CD8-positive, alpha-beta memory T cell (primary cell): ENCODE measurements at regions not wholly inside any gene's neighbourhood (a gene's known extent, or its start where the extent isn't known, plus 50 kb on each side); places are given as distances from the start of the nearest gene placed in this dataset.
"Not testable (repeated sequence)": the region's sequence is repeated elsewhere in the genome, so short reads cannot be mapped to it uniquely, and the experiment has no call there.

ENCODE experiments used
- CTCF ChIA-PET: fragments of 350-600 bp; sonication (Branson Sonifier 250); formaldehyde crosslinking; loops from one replicate; lab custom pipeline; 2021; ENCODE audit warnings: antibody characterized with exemption; lab: Charles Lee
- POLR2A ChIA-PET: fragments of 350-600 bp; sonication (Branson Sonifier 250); formaldehyde crosslinking; loops from one replicate; lab custom pipeline; 2021; ENCODE audit warnings: antibody characterized with exemption; lab: Charles Lee
- DNase-seq, 5 donors: peaks; one replicate each; pipeline versions ENCODE4 v3.0.0 to v3.0.0-alpha.2; 2020 to 2022; ENCODE audit warnings: mixed read lengths in 1 of 5
- H3K27ac ChIP-seq: one replicate; pipeline ENCODE4 v1.7.0; 2013; ENCODE audit warnings: low read depth, mild to moderate bottlenecking, low read length, moderate library complexity
- H3K27me3 ChIP-seq: 2 replicates; pipeline ENCODE4 v1.7.0; 2013; ENCODE audit warnings: low read length, mild to moderate bottlenecking; ENCODE audit not compliant: insufficient read depth, poor library complexity, severe bottlenecking
- H3K36me3 ChIP-seq: 2 replicates; pipeline ENCODE4 v1.7.0; 2013; ENCODE audit warnings: mild to moderate bottlenecking, low read length, moderate library complexity; ENCODE audit not compliant: insufficient read depth
- H3K4me1 ChIP-seq: 2 replicates; pipeline ENCODE4 v1.7.0; 2013; ENCODE audit warnings: mild to moderate bottlenecking, low read length, moderate library complexity; ENCODE audit not compliant: insufficient read depth
- H3K4me3 ChIP-seq: 2 replicates; pipeline ENCODE4 v1.7.0; 2013; ENCODE audit warnings: mild to moderate bottlenecking, low read length
- H3K9me3 ChIP-seq: 2 replicates; pipeline ENCODE4 v1.7.0; 2013; ENCODE audit warnings: mild to moderate bottlenecking, low read length
- H3K27ac Mint-ChIP-seq, 8 donors: one replicate each; pipeline ENCODE4 v1.8.0; 2020 to 2021; ENCODE audit warnings: mixed read lengths in 8 of 8, mild to moderate bottlenecking in 6 of 8, inconsistent platforms in 3 of 8, moderate library complexity in 3 of 8
- H3K27me3 Mint-ChIP-seq, 2 donors: one replicate each; pipeline ENCODE4 v1.8.0; 2020 to 2021; ENCODE audit warnings: mixed read lengths in 2 of 2, mild to moderate bottlenecking in 1 of 2, moderate library complexity in 1 of 2
- H3K36me3 Mint-ChIP-seq, 3 donors: one replicate each; pipeline ENCODE4 v1.8.0; 2020 to 2021; ENCODE audit warnings: mixed read lengths in 3 of 3, inconsistent platforms in 1 of 3, mild to moderate bottlenecking in 1 of 3
- H3K4me1 Mint-ChIP-seq, 3 donors: one replicate each; pipeline ENCODE4 v1.8.0; 2020 to 2021; ENCODE audit warnings: mixed read lengths in 3 of 3, inconsistent platforms in 1 of 3, mild to moderate bottlenecking in 1 of 3
- H3K4me3 Mint-ChIP-seq, 7 donors: one replicate each; pipeline ENCODE4 v1.8.0; 2020 to 2021; ENCODE audit warnings: mixed read lengths in 7 of 7, mild to moderate bottlenecking in 6 of 7, moderate library complexity in 4 of 7, inconsistent platforms in 2 of 7
- H3K9me3 Mint-ChIP-seq, 5 donors: one replicate each; pipeline ENCODE4 v1.8.0; 2020 to 2022; ENCODE audit warnings: mixed read lengths in 5 of 5, mild to moderate bottlenecking in 3 of 5, moderate library complexity in 2 of 5, inconsistent platforms in 1 of 5

DNA sequence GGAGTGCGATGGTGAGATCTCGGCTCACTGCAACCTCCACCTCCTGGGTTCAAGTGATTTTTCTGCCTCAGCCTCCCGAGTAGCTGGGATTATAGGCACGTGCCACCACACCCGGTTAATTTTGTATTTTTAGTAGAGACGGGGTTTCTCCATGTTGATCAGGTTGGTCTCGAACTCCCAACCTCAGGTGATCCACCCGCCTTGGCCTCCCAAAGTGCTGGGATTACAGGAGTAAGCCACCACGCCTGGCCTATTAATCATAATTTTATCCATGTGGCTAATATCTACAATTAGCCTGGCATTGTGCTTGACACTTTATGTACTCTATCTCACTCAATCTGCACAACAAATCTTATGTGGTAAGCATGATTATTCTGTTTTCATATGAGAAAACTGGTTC, 75.2 kb upstream of the PICALM start:
- CTCF ChIA-PET: interaction anchor here (1.5 to 1.7 kb wide), 2 partner anchors 50 to 75 kb away, joined by 4 read pairs; partner anchors contain the start of gene PICALM
- POLR2A ChIA-PET, H3K9me3 ChIP-seq, H3K27me3 Mint-ChIP-seq, H3K36me3 Mint-ChIP-seq, H3K4me3 ChIP-seq, H3K27me3 ChIP-seq, H3K36me3 ChIP-seq, H3K9me3 Mint-ChIP-seq, DNase-seq: not testable (repeated sequence)
- Mint-ChIP-seq H3K4me3 (peak overlapping the region in 6 of 7 donors; percentile 3 to 72 (median 54)), H3K27ac (peak overlapping the region; percentile 5 to 92 (median 75)), H3K4me1 (peaks cover 61 to 67% (median 62%) of the 10 kb centered on the region in 3 donors)
- Histone ChIP-seq H3K27ac (peak overlapping the region; percentile 45), H3K4me1 (peaks cover 51% of the 10 kb centered on the region)

- H3K4me1 Mint-ChIP-seq: peaks cover 68 to 74% (median 69%) of the 10 kb centered on the region in 3 donors
- H3K27ac Mint-ChIP-seq: peak overlapping the region; percentile 64 to 92 (median 80)
- H3K36me3 Mint-ChIP-seq: no peaks in the 10 kb centered on the region
- POLR2A ChIA-PET: interaction anchor here (0.5 to 1.7 kb wide), 3 partner anchors 9 to 74 kb away, joined by 3 to 4 read pairs (median 3); partner anchors contain the start of gene PICALM
- H3K9me3 Mint-ChIP-seq: peaks cover 0 to 5% (median 0%) of the 10 kb centered on the region in 5 donors
- peak overlapping the region; percentile 3 to 72 (median 64) for H3K4me3 Mint-ChIP-seq
- peak overlapping the region; percentile 45 for H3K27ac ChIP-seq
- no peaks in the 10 kb centered on the region for H3K9me3 ChIP-seq
- no peaks in the 10 kb centered on the region for H3K27me3 ChIP-seq
- CTCF ChIA-PET: interaction anchor here (1.2 to 1.7 kb wide), 3 partner anchors 12 to 74 kb away, joined by 3 to 4 read pairs (median 4); partner anchors contain the start of gene PICALM
- peaks cover 59% of the 10 kb centered on the region for H3K4me1 ChIP-seq
- peak in 1 of 5 donors; percentile 27 for DNase-seq
- H3K27me3 Mint-ChIP-seq: peaks cover 0 to 1% of the 10 kb centered on the region in 2 donors
- H3K36me3 ChIP-seq: no peaks in the 10 kb centered on the region
- H3K4me3 ChIP-seq: peak overlapping the region; percentile 27
Observed at GRCh38 chr11:86143087-86144030, 74.5 kb upstream of the PICALM start.

DNA sequence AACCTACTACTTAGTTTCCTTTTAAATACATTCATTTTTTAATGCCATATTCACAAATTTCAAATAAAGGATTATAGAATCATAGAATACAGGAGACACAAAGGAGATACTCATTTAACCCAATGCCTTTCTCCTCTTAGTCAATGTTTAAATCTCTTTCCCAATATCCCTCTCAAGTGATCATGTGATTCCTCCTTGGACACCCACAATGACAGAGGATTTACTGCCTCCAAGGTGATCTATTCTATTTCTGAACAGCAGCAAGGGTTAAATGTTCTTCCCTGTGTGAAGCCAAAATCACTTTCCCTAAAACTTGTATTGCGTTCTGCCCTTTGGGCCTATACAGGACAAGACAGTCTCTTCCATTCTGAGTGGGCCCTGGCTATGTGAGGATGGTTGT, 73.3 kb upstream of the PICALM start:
- Mint-ChIP-seq H3K9me3 (peaks cover 0 to 5% (median 0%) of the 10 kb centered on the region in 5 donors), H3K4me1 (peaks cover 74 to 84% (median 78%) of the 10 kb centered on the region in 3 donors), H3K27ac (peak overlapping the region in 7 of 8 donors; percentile 81 to 95 (median 90)), H3K4me3 (peak overlapping the region in 1 of 7 donors; percentile 30), H3K27me3 (no peaks in the 10 kb centered on the region), H3K36me3 (no peaks in the 10 kb centered on the region)
- Histone ChIP-seq H3K27me3 (no peaks in the 10 kb centered on the region), H3K27ac (peak overlapping the region; percentile 48), H3K4me1 (peaks cover 60% of the 10 kb centered on the region), H3K4me3 (no peak overlapping the region), H3K9me3 (no peaks in the 10 kb centered on the region), H3K36me3 (no peaks in the 10 kb centered on the region)
- POLR2A ChIA-PET: interaction anchor here (0.5 to 1.7 kb wide), 2 partner anchors 73 to 94 kb away, joined by 3 to 4 read pairs; partner anchors contain the start of gene PICALM
- no peak for DNase-seq
- CTCF ChIA-PET: interaction anchor here (1.0 to 1.7 kb wide), 3 partner anchors 11 to 76 kb away, joined by 3 to 5 read pairs (median 4); no protein-coding TSS in a partner anchor

GRCh38 chr11:86141727-86142126, 72.8 kb upstream of the PICALM start:
- Mint-ChIP-seq H3K9me3 (peaks cover 0 to 5% (median 0%) of the 10 kb centered on the region in 5 donors), H3K27me3 (no peaks in the 10 kb centered on the region), H3K4me3 (no peak overlapping the region), H3K27ac (peak overlapping the region; percentile 81 to 95 (median 90)), H3K4me1 (peaks cover 72 to 80% (median 80%) of the 10 kb centered on the region in 3 donors), H3K36me3 (no peaks in the 10 kb centered on the region)
- no peaks in the 10 kb centered on the region for H3K36me3 ChIP-seq
- CTCF ChIA-PET: interaction anchor here (1.0 kb wide), 1 partner anchor 77 kb away, joined by 5 read pairs; no protein-coding TSS in a partner anchor
- no peaks in the 10 kb centered on the region for H3K9me3 ChIP-seq
- POLR2A ChIA-PET: no interaction called here
- peaks cover 60% of the 10 kb centered on the region for H3K4me1 ChIP-seq
- no peaks in the 10 kb centered on the region for H3K27me3 ChIP-seq
- no peak for DNase-seq
- H3K27ac ChIP-seq: peak overlapping the region; percentile 48
- no peak overlapping the region for H3K4me3 ChIP-seq

GRCh38 chr11:86140334-86140990, 71.6 kb upstream of the PICALM start:
- peak overlapping the region; percentile 43 to 95 (median 86) for H3K27ac Mint-ChIP-seq
- H3K36me3 Mint-ChIP-seq: no peaks in the 10 kb centered on the region
- Histone ChIP-seq H3K36me3 (no peaks in the 10 kb centered on the region), H3K4me1 (peaks cover 60% of the 10 kb centered on the region), H3K27me3 (no peaks in the 10 kb centered on the region), H3K27ac (no peak overlapping the region), H3K9me3 (no peaks in the 10 kb centered on the region), H3K4me3 (no peak overlapping the region)
- no peak for DNase-seq
- CTCF ChIA-PET: no interaction called here
- POLR2A ChIA-PET: no interaction called here
- peaks cover 0 to 5% (median 0%) of the 10 kb centered on the region in 5 donors for H3K9me3 Mint-ChIP-seq
- H3K4me3 Mint-ChIP-seq: peak overlapping the region in 3 of 7 donors; percentile 12 to 16 (median 15)
- H3K27me3 Mint-ChIP-seq: no peaks in the 10 kb centered on the region
- peaks cover 71 to 81% (median 78%) of the 10 kb centered on the region in 3 donors for H3K4me1 Mint-ChIP-seq

GRCh38 chr11:86138958-86139357, 70.1 kb upstream of the PICALM start:
- Mint-ChIP-seq H3K27me3 (no peaks in the 10 kb centered on the region), H3K36me3 (no peaks in the 10 kb centered on the region), H3K9me3 (peaks cover 0 to 5% (median 0%) of the 10 kb centered on the region in 5 donors), H3K4me3 (peak overlapping the region; percentile 2 to 79 (median 71)), H3K27ac (peak overlapping the region; percentile 74 to 99 (median 90)), H3K4me1 (peaks cover 56 to 67% (median 63%) of the 10 kb centered on the region in 3 donors)
- ChIA-PET CTCF (interaction anchor here (0.8 to 1.8 kb wide), 2 partner anchors 55 to 97 kb away, joined by 3 read pairs; no protein-coding TSS in a partner anchor), POLR2A (no interaction called here)
- no peaks in the 10 kb centered on the region for H3K27me3 ChIP-seq
- no peaks in the 10 kb centered on the region for H3K36me3 ChIP-seq
- peak in 2 of 5 donors; percentile 26 to 48 for DNase-seq
- peak overlapping the region; percentile 22 for H3K4me3 ChIP-seq
- H3K27ac ChIP-seq: peak overlapping the region; percentile 14
- H3K9me3 ChIP-seq: no peaks in the 10 kb centered on the region
- H3K4me1 ChIP-seq: peaks cover 48% of the 10 kb centered on the region

DNA sequence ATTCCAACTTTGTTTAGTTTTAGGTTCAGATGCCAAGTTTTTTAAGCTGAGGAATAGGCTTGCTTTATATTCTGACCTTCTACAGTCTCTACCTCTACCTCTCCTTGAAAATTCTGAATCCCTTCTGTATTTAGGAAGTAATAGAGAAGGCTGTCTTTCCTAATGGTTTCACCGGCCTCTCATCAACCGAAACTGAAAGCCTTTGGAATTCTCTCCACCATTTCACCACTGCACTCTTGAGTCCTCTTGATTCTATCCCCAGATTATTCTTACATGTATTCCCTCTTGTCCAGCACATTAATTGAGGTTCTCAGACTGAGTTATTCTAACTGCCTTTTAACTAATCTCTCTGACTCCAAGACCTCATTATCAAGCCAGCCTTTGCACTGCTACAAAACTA, 67.7 kb upstream of the PICALM start:
- peaks cover 24% of the 10 kb centered on the region for H3K4me1 ChIP-seq
- no peak overlapping the region for H3K4me3 ChIP-seq
- H3K27ac ChIP-seq: peak overlapping the region; percentile 27
- ChIA-PET CTCF (interaction anchor here (1.5 kb wide), 1 partner anchor 57 kb away, joined by 5 read pairs; no protein-coding TSS in a partner anchor), POLR2A (no interaction called here)
- Mint-ChIP-seq H3K4me3 (no peak overlapping the region), H3K36me3 (no peaks in the 10 kb centered on the region), H3K27ac (no peak overlapping the region), H3K27me3 (no peaks in the 10 kb centered on the region), H3K4me1 (peaks cover 34 to 43% (median 39%) of the 10 kb centered on the region in 3 donors), H3K9me3 (no peaks in the 10 kb centered on the region)
- DNase-seq: no peak
- H3K36me3 ChIP-seq: no peaks in the 10 kb centered on the region
- H3K9me3 ChIP-seq: no peaks in the 10 kb centered on the region
- H3K27me3 ChIP-seq: no peaks in the 10 kb centered on the region
